HG02852 (cell line): ENCODE measurements at regions not wholly inside any gene's neighbourhood (a gene's known extent, or its start where the extent isn't known, plus 50 kb on each side); places are given as distances from the start of the nearest gene placed in this dataset.
"Not testable (repeated sequence)": the region's sequence is repeated elsewhere in the genome, so short reads cannot be mapped to it uniquely, and the experiment has no call there.

Experiments
- ATAC-seq: cut with Tn5 transposase; IDR thresholded peaks from one replicate; pipeline ENCODE4 v1.9.1; 2021; ENCODE audit warnings: mild to moderate bottlenecking, moderate library complexity; ENCODE audit not compliant: unreplicated experiment

- ATAC-seq: no peak
Observed at GRCh38 chr9:104980039-104980654, 52.2 kb upstream of the ABCA1 start.

GRCh38 chr9:104981543-104982129 lies 53.7 kb upstream of the ABCA1 start:
- ATAC-seq: no peak

GRCh38 chr9:104982543-104982942 lies 54.6 kb upstream of the ABCA1 start:
- no peak for ATAC-seq

- no peak for ATAC-seq
Observed at GRCh38 chr9:104983491-104983890, 55.5 kb upstream of the ABCA1 start.

- no peak for ATAC-seq
Observed at GRCh38 chr9:104984121-104984520, 56.2 kb upstream of the ABCA1 start.

GRCh38 chr9:104984542-104984941 lies 56.6 kb upstream of the ABCA1 start:
- ATAC-seq: no peak

GRCh38 chr9:104984948-104985347 lies 57.0 kb upstream of the ABCA1 start:
- no peak for ATAC-seq

GRCh38 chr9:104986096-104986495 lies 58.1 kb upstream of the ABCA1 start:
- no peak for ATAC-seq

- ATAC-seq: no peak
Observed at GRCh38 chr9:104987743-104988142, 59.8 kb upstream of the ABCA1 start.

GRCh38 chr9:104988539-104988938 lies 60.6 kb upstream of the ABCA1 start:
- no peak for ATAC-seq

- ATAC-seq: peak; percentile 78
Observed at GRCh38 chr9:104991144-104991953, 63.4 kb upstream of the ABCA1 start.

GRCh38 chr9:104992659-104993058 lies 64.7 kb upstream of the ABCA1 start:
- ATAC-seq: no peak

GRCh38 chr9:104993291-104993963 lies 65.5 kb upstream of the ABCA1 start:
- no peak for ATAC-seq

GRCh38 chr9:104997536-104997935 lies 69.6 kb upstream of the ABCA1 start:
- no peak for ATAC-seq

- no peak for ATAC-seq
Observed at GRCh38 chr9:104999136-104999535, 71.2 kb upstream of the ABCA1 start.

GRCh38 chr9:105000529-105000928 lies 72.6 kb upstream of the ABCA1 start:
- ATAC-seq: not testable (repeated sequence)

- no peak for ATAC-seq
Observed at GRCh38 chr9:105004466-105005090, 76.6 kb upstream of the ABCA1 start.

- ATAC-seq: no peak
Observed at GRCh38 chr9:105005186-105005585, 77.2 kb upstream of the ABCA1 start.

- ATAC-seq: no peak
Observed at GRCh38 chr9:105006514-105006913, 78.6 kb upstream of the ABCA1 start.

- no peak for ATAC-seq
Observed at GRCh38 chr9:105007143-105007542, 79.2 kb upstream of the ABCA1 start.

GRCh38 chr9:105010089-105010488 lies 82.1 kb upstream of the ABCA1 start:
- not testable (repeated sequence) for ATAC-seq
